H1 (cell line): ENCODE measurements at regions not wholly inside any gene's neighbourhood (a gene's known extent, or its start where the extent isn't known, plus 50 kb on each side); places are given as distances from the start of the nearest gene placed in this dataset.
"Not testable (repeated sequence)": the region's sequence is repeated elsewhere in the genome, so short reads cannot be mapped to it uniquely, and the experiment has no call there.

Source experiments
- CTCF ChIA-PET: fragments of 300-600 bp; sonication (Branson Sonifier 250); formaldehyde crosslinking; loops from one replicate; lab custom pipeline; 2021; ENCODE audit not compliant: partially characterized antibody; lab: Charles Lee
- POLR2A ChIA-PET: fragments of 300-600 bp; sonication (Branson Sonifier 250); formaldehyde crosslinking; loops from one replicate; lab custom pipeline; 2021; ENCODE audit warnings: inconsistent platforms; ENCODE audit not compliant: partially characterized antibody; lab: Charles Lee
- DNase-seq, 2 experiments: peaks; one replicate each; pipeline versions ENCODE4 v3.0.0 to v3.0.0-alpha.2; 2010 to 2022; ENCODE audit warnings: low spot score in 2 of 2, low read depth in 1 of 2, mixed read lengths in 1 of 2
- FAIRE-seq: peaks from 2 replicates; lab custom pipeline; 2011; peaks lifted over from hg19 to GRCh38; lab: Jason Lieb, UNC
- H2AFZ ChIP-seq: 2 replicates; pipeline ENCODE4 v1.8.1; 2012; ENCODE audit warnings: low read length, inconsistent platforms
- H2AK5ac ChIP-seq: 2 replicates; pipeline ENCODE4 v1.6.1; 2013; ENCODE audit warnings: low read depth, low read length
- H2BK120ac ChIP-seq: replicated peaks from 2 replicates; pipeline ENCODE3; 2013; ENCODE audit warnings: low read depth, low read length, inconsistent platforms
- H2BK12ac ChIP-seq: 2 replicates; pipeline ENCODE4 v1.6.1; 2013; ENCODE audit warnings: low read depth, low read length
- H2BK15ac ChIP-seq: 2 replicates; pipeline ENCODE4 v1.6.1; 2013; ENCODE audit warnings: low read length
- H2BK20ac ChIP-seq: 2 replicates; pipeline ENCODE4 v1.6.1; 2013; ENCODE audit warnings: low read length
- H2BK5ac ChIP-seq: 2 replicates; pipeline ENCODE4 v1.6.1; 2013; ENCODE audit warnings: low read depth, low read length
- H3K14ac ChIP-seq: 2 replicates; pipeline ENCODE4 v1.6.1; 2013; ENCODE audit warnings: inconsistent platforms; ENCODE audit not compliant: insufficient read length
- H3K18ac ChIP-seq: 2 replicates; pipeline ENCODE4 v1.6.1; 2013; ENCODE audit warnings: low read length; ENCODE audit errors: extremely low read depth
- H3K23ac ChIP-seq: 2 replicates; pipeline ENCODE4 v1.6.1; 2013; ENCODE audit warnings: inconsistent platforms; ENCODE audit not compliant: insufficient read length
- H3K23me2 ChIP-seq: 2 replicates; pipeline ENCODE4 v1.6.1; 2013; ENCODE audit warnings: low read depth, low read length
- H3K27ac ChIP-seq: 2 replicates; pipeline ENCODE4 v1.6.1; 2011; ENCODE audit warnings: low read depth, low read length, inconsistent platforms
- H3K27me3 ChIP-seq, 4 experiments: replicated peaks in 1 of 4; 1 replicate in 1 of 4; 2 replicates in 3 of 4; pipeline versions ENCODE4 v1.6.1 to v1.8.1; 2011 to 2013; ENCODE audit warnings: low read length in 3 of 4, mild to moderate bottlenecking in 3 of 4, inconsistent platforms in 2 of 4, mixed read lengths in 2 of 4, moderate library complexity in 1 of 4; ENCODE audit not compliant: control insufficient read depth in 3 of 4, insufficient read depth in 3 of 4; ENCODE audit errors: extremely low read depth in 1 of 4
- H3K36me3 ChIP-seq, 4 experiments: 2 replicates each; pipeline versions ENCODE4 v1.6.1 to v1.8.1; 2011 to 2013; ENCODE audit warnings: mild to moderate bottlenecking in 4 of 4, low read length in 3 of 4, moderate library complexity in 2 of 4, control low read depth in 1 of 4, inconsistent platforms in 1 of 4; ENCODE audit not compliant: insufficient read depth in 4 of 4, control insufficient read depth in 2 of 4
- H3K4ac ChIP-seq: replicated peaks from 2 replicates; pipeline ENCODE3; 2013; ENCODE audit warnings: low read length, low read depth, mixed read lengths, inconsistent platforms; ENCODE audit not compliant: insufficient read length
- H3K4me1 ChIP-seq, 4 experiments: replicated peaks in 1 of 4; 1 replicate in 1 of 4; 2 replicates in 3 of 4; pipeline versions ENCODE4 v1.6.1 to v1.8.1; 2011 to 2013; ENCODE audit warnings: low read length in 3 of 4, inconsistent platforms in 2 of 4, mixed read lengths in 1 of 4; ENCODE audit not compliant: insufficient read depth in 4 of 4, control insufficient read depth in 3 of 4
- H3K4me2 ChIP-seq, 2 experiments: 2 replicates each; pipeline versions ENCODE4 v1.6.1 to v1.8.1; 2011 to 2013; ENCODE audit warnings: low read depth in 2 of 2, low read length in 2 of 2, control low read depth in 1 of 2, inconsistent platforms in 1 of 2, mild to moderate bottlenecking in 1 of 2; ENCODE audit not compliant: insufficient read depth in 1 of 2
- H3K4me3 ChIP-seq, 4 experiments: fragments of 200-600, 300-600 bp in 1 of 4; sonication (generic), shearing (Covaris generic), sonication (Bioruptor Twin) in 1 of 4; 2 replicates each; pipeline versions ENCODE4 v1.5.1 to v1.8.1; 2011 to 2016; ENCODE audit warnings: low read length in 4 of 4, low read depth in 3 of 4, control low read depth in 2 of 4, inconsistent platforms in 2 of 4, mild to moderate bottlenecking in 2 of 4, mixed read lengths in 1 of 4, moderate library complexity in 1 of 4; ENCODE audit not compliant: insufficient read depth in 2 of 4; ENCODE audit errors: extremely low read depth in 1 of 4
- H3K56ac ChIP-seq: replicated peaks from 2 replicates; pipeline ENCODE3; 2013; ENCODE audit warnings: low read depth, mild to moderate bottlenecking, mixed read lengths, low read length, inconsistent platforms; ENCODE audit not compliant: insufficient read length
- H3K79me1 ChIP-seq: 2 replicates; pipeline ENCODE4 v1.6.1; 2013; ENCODE audit warnings: low read depth, low read length, control low read depth
- H3K79me2 ChIP-seq, 2 experiments: 2 replicates each; pipeline versions ENCODE4 v1.6.1 to v1.8.1; 2012 to 2013; ENCODE audit warnings: low read length in 2 of 2, mild to moderate bottlenecking in 2 of 2, inconsistent platforms in 1 of 2; ENCODE audit not compliant: insufficient read depth in 2 of 2, control insufficient read depth in 1 of 2
- H3K9ac ChIP-seq, 4 experiments: replicated peaks in 1 of 4; 1 replicate in 1 of 4; 2 replicates in 3 of 4; pipeline versions ENCODE4 v1.6.1 to v1.8.1; 2011 to 2013; ENCODE audit warnings: low read depth in 3 of 4, low read length in 3 of 4, control low read depth in 2 of 4, mild to moderate bottlenecking in 2 of 4, moderate library complexity in 2 of 4, inconsistent platforms in 1 of 4; ENCODE audit errors: extremely low read depth in 1 of 4
- H3K9me3 ChIP-seq, 2 experiments: 2 replicates each; pipeline versions ENCODE4 v1.6.1 to v1.8.1; 2012 to 2013; ENCODE audit warnings: mild to moderate bottlenecking in 2 of 2, moderate library complexity in 2 of 2, control low read depth in 1 of 2, inconsistent platforms in 1 of 2, low read depth in 1 of 2, low read length in 1 of 2, mixed read lengths in 1 of 2; ENCODE audit not compliant: insufficient read depth in 2 of 2
- H4K20me1 ChIP-seq, 2 experiments: replicated peaks in 1 of 2; 2 replicates each; pipeline versions ENCODE3 to v1.8.1; 2011 to 2013; ENCODE audit warnings: inconsistent platforms in 2 of 2, low read length in 2 of 2, mild to moderate bottlenecking in 1 of 2; ENCODE audit not compliant: insufficient read depth in 2 of 2, control insufficient read depth in 1 of 2
- H4K5ac ChIP-seq: 2 replicates; pipeline ENCODE4 v1.6.1; 2013; ENCODE audit warnings: low read length, low read depth, mixed read lengths, inconsistent platforms; ENCODE audit not compliant: insufficient read length
- H4K8ac ChIP-seq: 2 replicates; pipeline ENCODE4 v1.8.0; 2013; ENCODE audit warnings: mild to moderate bottlenecking, moderate library complexity, low read length, inconsistent platforms; ENCODE audit not compliant: insufficient read depth; ENCODE audit errors: extremely low read depth
- H4K91ac ChIP-seq: replicated peaks from 2 replicates; pipeline ENCODE3; 2013; ENCODE audit warnings: low read length, mixed read lengths, inconsistent platforms; ENCODE audit not compliant: insufficient read length
- WGBS, 2 experiments: shearing (Covaris generic) in 1 of 2; methylation state at CpG; one replicate each; pipeline versions ENCODE4 v1.1.6 to v1.1.7; 2013 to 2015; ENCODE audit warnings: low lambda C conversion rate in 2 of 2, mixed read lengths in 2 of 2, inconsistent platforms in 1 of 2, low coverage in 1 of 2, missing lambda C conversion rate in 1 of 2; ENCODE audit not compliant: insufficient replicate concordance in 2 of 2, insufficient coverage in 1 of 2, insufficient read length in 1 of 2; ENCODE audit errors: extremely low coverage in 1 of 2, missing lambda C conversion rate in 1 of 2; 5-methylcytosine and 5-hydroxymethylcytosine counted together

GRCh38 chr7:24171951-24172350 is 112.0 kb upstream of the NPY start:
- FAIRE-seq, H3K14ac ChIP-seq, H3K9me3 ChIP-seq, H3K27me3 ChIP-seq, H3K4me3 ChIP-seq, H3K23ac ChIP-seq, H4K20me1 ChIP-seq, H3K79me2 ChIP-seq, H2BK20ac ChIP-seq, H3K18ac ChIP-seq, H3K27ac ChIP-seq, H2BK120ac ChIP-seq, H2BK12ac ChIP-seq, H4K5ac ChIP-seq, DNase-seq, H3K4ac ChIP-seq, H3K23me2 ChIP-seq, H3K79me1 ChIP-seq, H4K91ac ChIP-seq, H3K4me2 ChIP-seq, H3K56ac ChIP-seq, H3K4me1 ChIP-seq, H4K8ac ChIP-seq, H2BK5ac ChIP-seq, H3K36me3 ChIP-seq, H2AK5ac ChIP-seq, H2AFZ ChIP-seq, H3K9ac ChIP-seq, H2BK15ac ChIP-seq, POLR2A ChIA-PET: not testable (repeated sequence)
- CTCF ChIA-PET = interaction anchor here (1.0 kb wide), 1 partner anchor 9 kb away, joined by 3 read pairs; no protein-coding TSS in a partner anchor
- 90% methylated on average over 9 of the region's 9 CpGs; no CpG with 5 or more reads in 1 of the 2 experiments for WGBS, 2 experiments
